ENCODE measurements at regions not wholly inside any gene's neighbourhood (a gene's known extent, or its start where the extent isn't known, plus 50 kb on each side); places are given as distances from the start of the nearest gene placed in this dataset.

DNA sequence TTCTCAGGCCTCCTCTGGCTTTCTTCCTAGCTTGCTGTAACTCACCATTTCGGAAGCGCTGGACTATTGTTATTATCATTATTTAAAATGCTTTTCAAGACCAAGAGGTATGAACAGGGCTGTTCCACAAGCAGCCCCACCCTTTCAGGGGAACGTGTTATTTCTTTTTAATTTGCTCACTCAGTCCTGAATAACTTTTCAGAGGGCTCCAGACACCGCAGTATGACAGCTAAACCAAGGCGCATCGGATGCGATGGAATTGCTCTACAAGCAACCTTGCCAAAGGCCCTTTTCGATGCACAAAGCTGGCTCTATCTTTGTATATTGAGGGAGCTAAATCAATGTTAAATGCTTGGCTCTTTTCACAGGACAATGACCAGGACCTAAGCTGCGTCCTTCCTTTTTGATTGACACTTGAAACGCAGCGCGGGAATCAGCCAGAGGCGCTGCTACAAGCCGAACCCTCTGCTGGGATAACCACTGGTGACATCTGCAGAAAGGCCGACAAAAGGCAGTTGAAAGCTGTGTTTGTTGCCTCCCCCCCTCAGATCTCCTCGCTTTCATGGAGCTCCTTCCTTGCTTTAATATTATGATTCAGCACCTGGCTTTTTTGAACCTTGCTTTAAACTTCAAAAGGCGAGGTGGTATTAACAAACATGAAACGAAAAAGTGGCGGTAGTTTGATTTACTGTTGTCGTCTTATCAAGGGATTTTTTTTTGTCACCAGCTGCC is 204.7 kb upstream of the PROX1 start:
- TF ChIP-seq TAF1 (IDR thresholded peaks at IDR 0.05; ENCODE audit: low read depth) (no peak), REST (IDR thresholded peaks at IDR 0.05; ENCODE audit: low read depth) (no peak), YY1 (IDR thresholded peaks at IDR 0.05; ENCODE audit: low read depth) (no peak), TCF12 (IDR thresholded peaks at IDR 0.05; ENCODE audit: low read depth) (no peak), RAD21 (IDR thresholded peaks at IDR 0.05; ENCODE audit: low read depth) (no peak), CREB1 (IDR thresholded peaks at IDR 0.05; ENCODE audit: low read depth) (no peak), EGR1 (IDR thresholded peaks at IDR 0.05) (no peak), ZBTB7A (IDR thresholded peaks at IDR 0.05; ENCODE audit: low read depth) (no peak), MAX (IDR thresholded peaks at IDR 0.05) (no peak), CEBPB (IDR thresholded peaks at IDR 0.05) (no peak), NFIC (IDR thresholded peaks at IDR 0.05) (no peak), FOXM1 (IDR thresholded peaks at IDR 0.05; ENCODE audit: borderline replicate concordance, low read depth) (no peak), TEAD4 (IDR thresholded peaks at IDR 0.05) (no peak), EP300 (IDR thresholded peaks at IDR 0.05; ENCODE audit: borderline replicate concordance) (no peak)
- TF ChIP-seq, protein P1, sequence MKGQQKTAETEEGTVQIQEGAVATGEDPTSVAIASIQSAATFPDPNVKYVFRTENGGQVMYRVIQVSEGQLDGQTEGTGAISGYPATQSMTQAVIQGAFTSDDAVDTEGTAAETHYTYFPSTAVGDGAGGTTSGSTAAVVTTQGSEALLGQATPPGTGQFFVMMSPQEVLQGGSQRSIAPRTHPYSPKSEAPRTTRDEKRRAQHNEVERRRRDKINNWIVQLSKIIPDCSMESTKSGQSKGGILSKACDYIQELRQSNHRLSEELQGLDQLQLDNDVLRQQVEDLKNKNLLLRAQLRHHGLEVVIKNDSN (IDR thresholded peaks at IDR 0.05): no peak

- TF ChIP-seq EGR1 (IDR thresholded peaks at IDR 0.05) (no peak), RAD21 (IDR thresholded peaks at IDR 0.05; ENCODE audit: low read depth) (no peak), ZBTB7A (IDR thresholded peaks at IDR 0.05; ENCODE audit: low read depth) (no peak), EP300 (IDR thresholded peaks at IDR 0.05; ENCODE audit: borderline replicate concordance) (no peak), YY1 (IDR thresholded peaks at IDR 0.05; ENCODE audit: low read depth) (no peak), MAX (IDR thresholded peaks at IDR 0.05) (no peak), FOXM1 (IDR thresholded peaks at IDR 0.05; ENCODE audit: borderline replicate concordance, low read depth) (no peak), TCF12 (IDR thresholded peaks at IDR 0.05; ENCODE audit: low read depth) (no peak), CEBPB (IDR thresholded peaks at IDR 0.05) (no peak), TEAD4 (IDR thresholded peaks at IDR 0.05) (no peak), CREB1 (IDR thresholded peaks at IDR 0.05; ENCODE audit: low read depth) (no peak), NFIC (IDR thresholded peaks at IDR 0.05) (no peak)
- TF ChIP-seq, protein P1 (IDR thresholded peaks at IDR 0.05): no peak
Observed at GRCh38 chr1:213783893-213784292, 203.9 kb upstream of the PROX1 start.

- TF ChIP-seq CREB1 (IDR thresholded peaks at IDR 0.05; ENCODE audit: low read depth) (no peak), RAD21 (IDR thresholded peaks at IDR 0.05; ENCODE audit: low read depth) (no peak), NFIC (IDR thresholded peaks at IDR 0.05) (no peak), FOXM1 (IDR thresholded peaks at IDR 0.05; ENCODE audit: borderline replicate concordance, low read depth) (no peak), MAX (IDR thresholded peaks at IDR 0.05) (no peak)
- TF ChIP-seq, protein P1 (IDR thresholded peaks at IDR 0.05): no peak
Observed at GRCh38 chr1:213786683-213787082, 201.1 kb upstream of the PROX1 start.

- no peak for TF ChIP-seq EGR1 (IDR thresholded peaks at IDR 0.05)
- TF ChIP-seq TAF1 (IDR thresholded peaks at IDR 0.05; ENCODE audit: low read depth): no peak
- no peak for TF ChIP-seq CREB1 (IDR thresholded peaks at IDR 0.05; ENCODE audit: low read depth)
- no peak for TF ChIP-seq YY1 (IDR thresholded peaks at IDR 0.05; ENCODE audit: low read depth)
- no peak for TF ChIP-seq MAX (IDR thresholded peaks at IDR 0.05)
- no peak for TF ChIP-seq FOXM1 (IDR thresholded peaks at IDR 0.05; ENCODE audit: borderline replicate concordance, low read depth)
- TF ChIP-seq NFIC (IDR thresholded peaks at IDR 0.05): no peak
- no peak for TF ChIP-seq REST (IDR thresholded peaks at IDR 0.05; ENCODE audit: low read depth)
- no peak for TF ChIP-seq CEBPB (IDR thresholded peaks at IDR 0.05)
- TF ChIP-seq, protein P1 (IDR thresholded peaks at IDR 0.05): no peak
- TF ChIP-seq EP300 (IDR thresholded peaks at IDR 0.05; ENCODE audit: borderline replicate concordance): no peak
- TF ChIP-seq TEAD4 (IDR thresholded peaks at IDR 0.05): no peak
- TF ChIP-seq TCF12 (IDR thresholded peaks at IDR 0.05; ENCODE audit: low read depth): no peak
- no peak for TF ChIP-seq ZBTB7A (IDR thresholded peaks at IDR 0.05; ENCODE audit: low read depth)
- no peak for TF ChIP-seq RAD21 (IDR thresholded peaks at IDR 0.05; ENCODE audit: low read depth)
Observed at GRCh38 chr1:213790565-213790964, 197.2 kb upstream of the PROX1 start.

Measured in Ishikawa (cell line).